HCT116 (cell line): ENCODE measurements at regions not wholly inside any gene's neighbourhood (a gene's known extent, or its start where the extent isn't known, plus 50 kb on each side); places are given as distances from the start of the nearest gene placed in this dataset.

ENCODE experiments used
- ATAC-seq: fragments of 200-7000 bp; cut with Tn5 transposase; 2 replicates; pipeline ENCODE4 v1.9.1; 2020; ENCODE audit warnings: mild to moderate bottlenecking, moderate library complexity
- BruUV-seq: library from RNA; stranded (reverse); fragments of 400-500 nt; replicated peaks from 2 replicates; lab custom pipeline; 2021; lab: Mats Ljungman, UMichigan
- CTCF ChIA-PET: fragments of 300-600 bp; sonication (Branson Sonifier 250); formaldehyde crosslinking; loops from one replicate; lab custom pipeline; 2021; ENCODE audit warnings: antibody characterized with exemption; lab: Charles Lee
- POLR2A ChIA-PET: fragments of 300-600, 350-600 bp; sonication (Branson Sonifier 250); formaldehyde crosslinking; loops from one replicate; lab custom pipeline; 2021; ENCODE audit warnings: antibody characterized with exemption; lab: Charles Lee
- RAD21 ChIA-PET, 2 experiments: fragments of 300-600 bp; sonication (Branson Sonifier 250); formaldehyde crosslinking; loops; one replicate each; lab custom pipeline; 2023; ENCODE audit warnings: low total read pairs in 2 of 2; ENCODE audit not compliant: uncharacterized antibody in 2 of 2, unreplicated experiment in 2 of 2, low non-redundant PET in 1 of 2; lab: Charles Lee
- DNase-seq: peaks from one replicate; pipeline ENCODE4 v3.0.0-alpha.2; 2010; ENCODE audit warnings: low read depth, low spot score
- H2AFZ ChIP-seq: fragments of 200-600 bp; shearing (Covaris generic), sonication (generic); 2 replicates; pipeline ENCODE4 v1.6.1; 2017; ENCODE audit warnings: low read depth, mixed run types, mixed read lengths, antibody characterized with exemption, low read length; ENCODE audit not compliant: poor library complexity, severe bottlenecking
- H3K27ac ChIP-seq: 2 replicates; pipeline ENCODE4 v1.5.1; 2012; ENCODE audit warnings: low read depth, low read length
- H3K27me3 ChIP-seq: fragments of 200-600 bp; sonication (generic); 2 replicates; pipeline ENCODE4 v1.6.1; 2016; ENCODE audit warnings: mixed run types, low read length, mixed read lengths; ENCODE audit not compliant: insufficient read depth
- H3K36me3 ChIP-seq, 2 experiments: fragments of 200-500 bp in 1 of 2; fragments of 200-600 bp in 1 of 2; sonication (Bioruptor generic) in 1 of 2; sonication (generic) in 1 of 2; 2 replicates each; pipeline versions ENCODE4 v1.5.1 to v1.6.1; 2014 to 2016; ENCODE audit warnings: low read length in 2 of 2, inconsistent platforms in 1 of 2, mixed read lengths in 1 of 2, mixed run types in 1 of 2; ENCODE audit not compliant: insufficient read depth in 2 of 2, control insufficient read depth in 1 of 2
- H3K4me1 ChIP-seq, 2 experiments: fragments of 200-600 bp in 1 of 2; sonication (generic) in 1 of 2; 2 replicates each; pipeline versions ENCODE4 v1.5.1 to v1.6.1; 2012 to 2017; ENCODE audit warnings: low read length in 2 of 2, inconsistent platforms in 1 of 2, mild to moderate bottlenecking in 1 of 2, mixed read lengths in 1 of 2, mixed run types in 1 of 2, moderate library complexity in 1 of 2; ENCODE audit not compliant: insufficient read depth in 2 of 2, control insufficient read depth in 1 of 2
- H3K4me2 ChIP-seq: fragments of 200-600 bp; sonication (generic); 2 replicates; pipeline ENCODE4 v1.6.1; 2017; ENCODE audit warnings: mixed run types, low read length, mixed read lengths
- H3K4me3 ChIP-seq, 2 experiments: fragments of 200-600 bp in 1 of 2; sonication (generic) in 1 of 2; replicated peaks in 1 of 2; 2 replicates each; pipeline ENCODE4 v1.5.1; 2011 to 2016; ENCODE audit warnings: low read length in 2 of 2, control low read depth in 1 of 2, low read depth in 1 of 2, mild to moderate bottlenecking in 1 of 2, mixed read lengths in 1 of 2, mixed run types in 1 of 2
- H3K79me2 ChIP-seq: fragments of 200-600 bp; sonication (generic); 2 replicates; pipeline ENCODE4 v1.6.1; 2017; ENCODE audit warnings: mild to moderate bottlenecking, mixed run types, low read length, moderate library complexity, mixed read lengths; ENCODE audit not compliant: insufficient read depth
- H3K9ac ChIP-seq: fragments of 200-600 bp; sonication (generic); 2 replicates; pipeline ENCODE4 v1.6.1; 2016; ENCODE audit warnings: low read length, mixed read lengths
- H3K9me2 ChIP-seq: fragments of 200-600 bp; sonication (generic), shearing (Covaris generic); 2 replicates; pipeline ENCODE4 v1.6.1; 2017; ENCODE audit warnings: mixed run types, mild to moderate bottlenecking, moderate library complexity; ENCODE audit not compliant: insufficient read depth
- H3K9me3 ChIP-seq, 2 experiments: fragments of 200-500 bp in 1 of 2; fragments of 200-600 bp in 1 of 2; sonication (Bioruptor generic) in 1 of 2; sonication (generic) in 1 of 2; 2 replicates each; pipeline ENCODE4 v1.6.1; 2014 to 2017; ENCODE audit warnings: low read length in 2 of 2, mixed read lengths in 2 of 2, inconsistent platforms in 1 of 2, low read depth in 1 of 2, mild to moderate bottlenecking in 1 of 2, mixed run types in 1 of 2, moderate library complexity in 1 of 2; ENCODE audit not compliant: control insufficient read depth in 1 of 2, insufficient read depth in 1 of 2
- H4K20me1 ChIP-seq: fragments of 200-600 bp; sonication (generic), shearing (Covaris generic); 2 replicates; pipeline ENCODE4 v1.6.1; 2017; ENCODE audit warnings: mixed run types, mild to moderate bottlenecking, moderate library complexity; ENCODE audit not compliant: insufficient read depth
- ATF3 ChIP-seq: IDR thresholded peaks from 2 replicates; pipeline ENCODE4 v1.6.1; 2012
- CBX3 ChIP-seq: IDR thresholded peaks from 2 replicates; pipeline ENCODE4 v1.6.1; 2012; ENCODE audit warnings: low read depth
- CEBPB ChIP-seq: IDR thresholded peaks from 2 replicates; pipeline ENCODE4 v1.6.1; 2012; ENCODE audit warnings: low read depth
- CTCF ChIP-seq, 3 experiments: fragments of 200-600 bp in 1 of 3; sonication (generic) in 1 of 3; IDR thresholded peaks in 2 of 3; conservative IDR thresholded peaks in 1 of 3; 2 replicates each; pipeline ENCODE4 v1.5.1; 2012 to 2017; ENCODE audit warnings: low read depth in 2 of 3, low read length in 2 of 3, antibody characterized with exemption in 1 of 3, borderline replicate concordance in 1 of 3, control low read depth in 1 of 3, mild to moderate bottlenecking in 1 of 3, mixed read lengths in 1 of 3, mixed run types in 1 of 3, moderate library complexity in 1 of 3; ENCODE audit not compliant: insufficient read depth in 1 of 3
- EGR1 ChIP-seq: IDR thresholded peaks from 2 replicates; pipeline ENCODE4 v1.6.1; 2012; ENCODE audit warnings: low read depth
- FOSL1 ChIP-seq: IDR thresholded peaks from 2 replicates; pipeline ENCODE4 v1.6.1; 2012; ENCODE audit warnings: low read depth
- MAX ChIP-seq: IDR thresholded peaks from 2 replicates; pipeline ENCODE4 v1.6.1; 2012
- POLR2AphosphoS5 ChIP-seq: IDR thresholded peaks from 2 replicates; pipeline ENCODE4 v1.6.1; 2011; ENCODE audit warnings: mild to moderate bottlenecking, low read depth, low read length, moderate library complexity
- SIN3A ChIP-seq: IDR thresholded peaks from 2 replicates; pipeline ENCODE4 v1.6.1; 2012; ENCODE audit warnings: low read depth
- TCF7L2 ChIP-seq: IDR thresholded peaks from 2 replicates; pipeline ENCODE4 v1.7.0; 2011; ENCODE audit warnings: borderline replicate concordance, inconsistent platforms; ENCODE audit not compliant: insufficient read depth, insufficient read length; ENCODE audit errors: extremely low read depth
- ZFX ChIP-seq: fragments of 450-650 bp; IDR thresholded peaks from 2 replicates; pipeline ENCODE4 v1.6.1; 2017
- ZNF274 ChIP-seq: fragments of 200-500 bp; sonication (Bioruptor generic); IDR thresholded peaks from 2 replicates; pipeline ENCODE4 v1.6.1; 2014; ENCODE audit warnings: mild to moderate bottlenecking, low read depth, low read length, inconsistent platforms
- intact Hi-C: fragments of 100-400 bp; cut with micrococcal nuclease; formaldehyde crosslinking; loops from 2 replicates; pipeline ENCODE4 v1.10.0; 2022

GRCh38 chr7:67723591-67723990 is 727.0 kb downstream of the TYW1 start:
- POLR2A ChIA-PET, result no interaction called here
- H3K9me2 ChIP-seq, result no peaks in the 10 kb centered on the region
- H3K27ac ChIP-seq, result no peak overlapping the region
- no peak for DNase-seq
- no TSS peak for BruUV-seq
- no peak for ATAC-seq
- intact Hi-C loops, result no loop called here
- no peak overlapping the region for H3K4me2 ChIP-seq
- H3K27me3 ChIP-seq, result no peaks in the 10 kb centered on the region
- H3K9ac ChIP-seq, result no peak overlapping the region
- no peaks in the 10 kb centered on the region for H3K36me3 ChIP-seq
- RAD21 ChIA-PET, result no interaction called here
- peaks cover 0 to 7% of the 10 kb centered on the region in 2 experiments; a peak in 2 of 4 replicates for H3K9me3 ChIP-seq
- CTCF ChIA-PET, result no interaction called here
- H4K20me1 ChIP-seq, result no peaks in the 10 kb centered on the region
- TF ChIP-seq FOSL1 (no peak), ZNF274 (no peak), ATF3 (no peak), TCF7L2 (no peak), CBX3 (no peak), CEBPB (no peak), ZFX (no peak), EGR1 (no peak), CTCF (IDR thresholded peaks at IDR 0.05 in 2 of 3, conservative IDR thresholded peaks at IDR 0.05 in 1 of 3; ENCODE audit: borderline replicate concordance in 1 of 3, insufficient read depth in 1 of 3, low read depth in 2 of 3, low read length in 2 of 3) (no peak), POLR2AphosphoS5 (no peak), SIN3A (no peak), MAX (no peak)
- no peak overlapping the region for H3K4me3 ChIP-seq
- no peaks in the 10 kb centered on the region for H3K79me2 ChIP-seq
- no peaks in the 10 kb centered on the region for H3K4me1 ChIP-seq
- no peak overlapping the region for H2AFZ ChIP-seq
